ENCODE measurements at regions not wholly inside any gene's neighbourhood (a gene's known extent, or its start where the extent isn't known, plus 50 kb on each side); places are given as distances from the start of the nearest gene placed in this dataset.
A peak's percentile ranks its signal among the peaks of the same experiment; 100 is the strongest.

DNA sequence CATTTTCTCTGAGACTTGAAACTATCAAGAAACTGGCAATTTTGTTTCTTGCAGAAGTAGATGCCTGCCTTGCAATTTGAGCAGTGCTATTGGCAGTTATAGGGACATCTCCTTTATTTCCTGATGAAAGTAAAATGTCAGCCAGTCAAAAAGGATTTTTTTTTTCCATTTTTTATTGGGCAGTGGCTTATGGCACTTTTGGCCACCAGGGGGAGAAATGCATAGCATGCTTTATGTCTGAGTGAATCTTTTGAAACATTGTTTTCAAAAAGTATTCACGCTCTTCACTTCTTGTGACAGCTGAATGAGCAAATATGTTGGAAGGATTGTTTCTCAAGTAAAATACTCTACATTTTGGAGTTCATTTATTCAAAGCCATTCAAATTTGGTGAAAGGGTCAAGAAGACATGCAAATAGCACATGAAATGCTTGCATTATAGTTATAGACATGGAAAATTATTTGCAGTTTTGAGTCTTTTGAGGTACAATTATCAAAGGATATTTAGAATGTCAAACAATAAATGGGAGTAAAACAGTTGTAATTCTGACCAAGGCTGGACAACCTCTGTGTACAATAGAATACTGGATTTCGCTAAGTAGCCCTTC, 491.0 kb downstream of the CDH2 start:
- no peak for DNase-seq (ENCODE audit: low read depth, low spot score)
- TF ChIP-seq, protein P1, sequence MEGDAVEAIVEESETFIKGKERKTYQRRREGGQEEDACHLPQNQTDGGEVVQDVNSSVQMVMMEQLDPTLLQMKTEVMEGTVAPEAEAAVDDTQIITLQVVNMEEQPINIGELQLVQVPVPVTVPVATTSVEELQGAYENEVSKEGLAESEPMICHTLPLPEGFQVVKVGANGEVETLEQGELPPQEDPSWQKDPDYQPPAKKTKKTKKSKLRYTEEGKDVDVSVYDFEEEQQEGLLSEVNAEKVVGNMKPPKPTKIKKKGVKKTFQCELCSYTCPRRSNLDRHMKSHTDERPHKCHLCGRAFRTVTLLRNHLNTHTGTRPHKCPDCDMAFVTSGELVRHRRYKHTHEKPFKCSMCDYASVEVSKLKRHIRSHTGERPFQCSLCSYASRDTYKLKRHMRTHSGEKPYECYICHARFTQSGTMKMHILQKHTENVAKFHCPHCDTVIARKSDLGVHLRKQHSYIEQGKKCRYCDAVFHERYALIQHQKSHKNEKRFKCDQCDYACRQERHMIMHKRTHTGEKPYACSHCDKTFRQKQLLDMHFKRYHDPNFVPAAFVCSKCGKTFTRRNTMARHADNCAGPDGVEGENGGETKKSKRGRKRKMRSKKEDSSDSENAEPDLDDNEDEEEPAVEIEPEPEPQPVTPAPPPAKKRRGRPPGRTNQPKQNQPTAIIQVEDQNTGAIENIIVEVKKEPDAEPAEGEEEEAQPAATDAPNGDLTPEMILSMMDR (IDR thresholded peaks at IDR 0.05; ENCODE audit: insufficient read depth, low read length, missing control alignments), result peak; percentile 55
- ChIA-PET CTCF (interaction anchor here (1.3 to 5.3 kb wide), 19 partner anchors 9 to 80 kb away, joined by 4 to 113 read pairs (median 10); no protein-coding TSS in a partner anchor), POLR2A (no interaction called here)
- H3K4me3 ChIP-seq (ENCODE audit: low read depth, low read length), result no peak overlapping the region

DNA sequence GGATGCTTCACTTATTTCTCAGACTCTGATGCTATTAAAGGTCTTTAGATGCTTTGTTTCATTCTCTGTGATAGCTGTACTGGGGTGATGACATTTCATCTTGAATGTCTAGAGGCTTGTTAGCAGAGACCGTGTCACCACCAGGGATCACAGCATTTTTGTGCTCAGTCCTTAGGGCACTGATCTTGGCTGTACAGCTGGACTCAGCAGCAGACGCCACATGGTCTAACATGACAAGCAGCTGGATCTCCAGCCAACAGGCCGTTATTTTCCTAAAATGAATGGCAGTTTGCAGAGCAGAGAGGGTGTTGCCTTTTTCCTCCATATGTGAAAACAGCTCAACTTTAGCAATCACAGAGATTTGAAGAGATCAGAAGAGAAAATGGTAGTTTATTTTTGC, 491.8 kb downstream of the CDH2 start:
- no peak overlapping the region for H3K4me3 ChIP-seq (ENCODE audit: low read depth, low read length)
- TF ChIP-seq, protein P1 (IDR thresholded peaks at IDR 0.05; ENCODE audit: insufficient read depth, low read length, missing control alignments), result no peak
- no peak for DNase-seq (ENCODE audit: low read depth, low spot score)
- CTCF ChIA-PET, result interaction anchor here (0.8 to 5.3 kb wide), 23 partner anchors 9 to 1078 kb away, joined by 3 to 113 read pairs (median 7); no protein-coding TSS in a partner anchor
- POLR2A ChIA-PET, result no interaction called here

DNA sequence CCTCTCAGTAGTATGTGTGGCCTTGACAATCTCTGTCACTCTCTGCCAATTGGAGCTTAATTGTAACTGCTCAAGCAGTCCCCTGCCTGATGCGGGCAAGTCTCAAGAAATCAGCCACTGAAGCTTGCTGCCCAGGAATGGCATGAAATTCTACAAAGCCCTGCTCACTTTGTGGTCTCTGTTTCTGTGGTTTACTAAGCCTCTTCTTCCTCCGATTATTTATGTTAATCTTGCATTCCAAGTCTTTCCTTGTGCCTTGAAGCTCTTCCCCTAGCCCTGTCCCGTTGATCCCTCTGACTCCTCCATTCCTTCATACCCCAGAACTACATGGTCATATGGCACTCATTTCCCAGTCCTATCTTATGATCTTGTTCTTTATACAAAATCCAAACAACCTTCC, 489.3 kb upstream of the CHST9 start:
- no peak for DNase-seq (ENCODE audit: low read depth, low spot score)
- ChIA-PET POLR2A (no interaction called here), CTCF (interaction anchor here (1.0 to 2.2 kb wide), 4 partner anchors 9 to 75 kb away, joined by 3 to 7 read pairs (median 6); no protein-coding TSS in a partner anchor)

DNA sequence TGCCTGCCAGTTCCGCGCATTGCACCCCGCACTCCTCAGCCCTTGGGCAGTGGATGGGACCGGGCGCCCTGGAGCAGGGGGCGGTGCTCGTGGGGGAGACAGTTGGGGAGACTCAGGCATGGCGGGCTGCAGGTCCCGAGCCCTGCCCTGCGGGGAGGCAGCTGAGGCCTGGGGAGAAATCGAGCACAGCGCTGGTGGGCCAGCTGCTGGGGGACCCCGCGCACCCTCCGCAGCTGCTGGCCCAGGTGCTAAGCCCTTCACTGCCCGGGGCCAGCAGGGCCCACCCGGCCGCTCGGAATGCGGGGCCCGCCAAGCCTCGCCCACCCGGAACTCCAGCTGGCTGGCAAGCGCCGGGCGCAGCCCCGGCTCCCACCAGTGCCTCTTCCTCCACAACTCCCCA, 488.8 kb upstream of the CHST9 start:
- no peak overlapping the region for H3K4me3 ChIP-seq (ENCODE audit: low read depth, low read length)
- ChIA-PET POLR2A (no interaction called here), CTCF (interaction anchor here (1.0 to 3.5 kb wide), 5 partner anchors 10 to 76 kb away, joined by 3 to 32 read pairs (median 7); no protein-coding TSS in a partner anchor)

More for the DNA sequence above, 489.3 kb upstream of the CHST9 start:
- no peak overlapping the region for H3K4me3 ChIP-seq (ENCODE audit: low read depth, low read length)
- TF ChIP-seq, protein P1 (IDR thresholded peaks at IDR 0.05; ENCODE audit: insufficient read depth, low read length, missing control alignments), result no peak

DNA sequence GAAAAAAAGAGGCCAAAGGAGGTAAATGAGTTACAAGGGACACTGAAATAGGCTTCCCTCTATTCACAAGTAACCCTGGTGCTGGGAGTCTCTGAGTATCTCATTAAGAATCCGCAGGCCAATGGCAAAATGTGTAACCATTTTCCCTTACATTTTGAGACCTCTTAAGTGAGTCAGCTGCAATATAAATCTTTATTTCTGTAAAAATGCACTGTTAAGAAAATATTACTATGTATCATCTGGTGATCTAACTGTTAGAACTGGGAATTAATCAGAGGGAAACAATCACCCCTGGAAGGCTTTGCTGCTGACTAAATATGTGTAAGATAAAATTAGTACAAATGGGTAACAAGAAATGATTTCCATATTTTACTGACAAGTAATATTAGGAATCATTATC, 483.1 kb upstream of the CHST9 start:
- DNase-seq (ENCODE audit: low read depth, low spot score), result peak; percentile 55
- POLR2A ChIA-PET, result no interaction called here
- TF ChIP-seq, protein P1 (IDR thresholded peaks at IDR 0.05; ENCODE audit: insufficient read depth, low read length, missing control alignments), result no peak
- CTCF ChIA-PET, result interaction anchor here (0.7 to 3.0 kb wide), 3 partner anchors 17 to 83 kb away, joined by 3 to 18 read pairs (median 3); no protein-coding TSS in a partner anchor
- H3K4me3 ChIP-seq (ENCODE audit: low read depth, low read length), result no peak overlapping the region

More for the DNA sequence above, 488.8 kb upstream of the CHST9 start:
- no peak for DNase-seq (ENCODE audit: low read depth, low spot score)
- TF ChIP-seq, protein P1 (IDR thresholded peaks at IDR 0.05; ENCODE audit: insufficient read depth, low read length, missing control alignments), result no peak

DNA sequence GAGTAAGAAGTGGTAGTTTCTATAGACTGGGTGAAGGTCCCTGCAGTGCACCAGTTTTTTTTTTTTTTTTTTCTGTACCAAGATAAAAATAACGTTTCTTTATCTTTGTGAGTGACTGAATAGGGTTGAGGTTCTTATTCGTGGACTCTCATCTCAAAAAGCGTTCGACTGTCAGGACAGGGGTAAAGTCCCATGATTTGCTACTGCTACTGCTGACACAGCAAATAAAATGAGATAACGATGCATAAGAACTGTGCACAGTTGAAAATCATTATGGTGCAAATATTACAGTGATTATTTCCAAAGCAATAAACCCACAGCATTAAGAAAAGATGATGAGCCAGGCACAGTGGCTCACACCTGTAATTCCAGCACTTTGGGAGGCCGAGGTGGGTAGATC, 482.0 kb upstream of the CHST9 start:
- ChIA-PET POLR2A (no interaction called here), CTCF (interaction anchor here (3.0 kb wide), 1 partner anchor 18 kb away, joined by 18 read pairs; no protein-coding TSS in a partner anchor)
- TF ChIP-seq, protein P1 (IDR thresholded peaks at IDR 0.05; ENCODE audit: insufficient read depth, low read length, missing control alignments), result no peak
- no peak for DNase-seq (ENCODE audit: low read depth, low spot score)
- no peak overlapping the region for H3K4me3 ChIP-seq (ENCODE audit: low read depth, low read length)

All from AG04449 (cell line).